GM13977 (cell line): ENCODE measurements at regions not wholly inside any gene's neighbourhood (a gene's known extent, or its start where the extent isn't known, plus 50 kb on each side); places are given as distances from the start of the nearest gene placed in this dataset.

Source experiments
- DNase-seq: peaks from one replicate; pipeline ENCODE4 v3.0.0; 2012; ENCODE audit warnings: low spot score
- CTCF ChIP-seq: IDR thresholded peaks from 2 replicates; pipeline ENCODE4 v1.5.1; 2012; ENCODE audit warnings: mild to moderate bottlenecking, control low read depth; ENCODE audit not compliant: insufficient read depth; ENCODE audit errors: extremely low read depth, missing control alignments
- in situ Hi-C: fragments of 300-500 bp; cut with MboI; formaldehyde crosslinking; loops from one replicate; pipeline ENCODE4 v1.12.0; 2022; ENCODE audit warnings: low sequenced_read_pairs, low pct_unique_long_range_greater_than_20kb, mixed read lengths, inconsistent platforms; ENCODE audit not compliant: unreplicated experiment

GRCh38 chr6:67394254-67394653 lies 1240.8 kb upstream of the ADGRB3 start:
- in situ Hi-C loops = no loop called here
- TF ChIP-seq CTCF = no peak
- no peak for DNase-seq

GRCh38 chr6:67393356-67393755 lies 1241.7 kb upstream of the ADGRB3 start:
- in situ Hi-C loops = no loop called here
- TF ChIP-seq CTCF = no peak
- DNase-seq = no peak

GRCh38 chr6:67391955-67392354 lies 1243.1 kb upstream of the ADGRB3 start:
- in situ Hi-C loops = no loop called here
- no peak for DNase-seq
- no peak for TF ChIP-seq CTCF

- TF ChIP-seq CTCF = no peak
- in situ Hi-C loops = no loop called here
- no peak for DNase-seq
These were observed 1265.4 kb upstream of the ADGRB3 start for GRCh38 chr6:67369679-67370078.

- no peak for TF ChIP-seq CTCF
- in situ Hi-C loops = no loop called here
- no peak for DNase-seq
These were observed 1272.1 kb upstream of the ADGRB3 start for GRCh38 chr6:67362976-67363375.

GRCh38 chr6:67361264-67361663 lies 1273.8 kb upstream of the ADGRB3 start:
- DNase-seq = no peak
- in situ Hi-C loops = no loop called here
- no peak for TF ChIP-seq CTCF

GRCh38 chr6:67358241-67358640 lies 1276.8 kb upstream of the ADGRB3 start:
- TF ChIP-seq CTCF = no peak
- in situ Hi-C loops = no loop called here
- no peak for DNase-seq
